22Rv1 (cell line): ENCODE measurements at regions not wholly inside any gene's neighbourhood (a gene's known extent, or its start where the extent isn't known, plus 50 kb on each side); places are given as distances from the start of the nearest gene placed in this dataset.

Experiments
- CTCF ChIP-seq: fragments of 450-650 bp; IDR thresholded peaks from 2 replicates; pipeline ENCODE4 v1.5.1; 2017; ENCODE audit warnings: mild to moderate bottlenecking
- ZFX ChIP-seq: fragments of 450-650 bp; IDR thresholded peaks from 2 replicates; pipeline ENCODE4 v1.6.1; 2017; ENCODE audit warnings: antibody characterized with exemption, borderline replicate concordance

- TF ChIP-seq CTCF (no peak), ZFX (no peak)
Measured at GRCh38 chr10:52663161-52663560, 109.4 kb downstream of the MBL2 start.
